ENCODE measurements at regions not wholly inside any gene's neighbourhood (a gene's known extent, or its start where the extent isn't known, plus 50 kb on each side); places are given as distances from the start of the nearest gene placed in this dataset.

DNA sequence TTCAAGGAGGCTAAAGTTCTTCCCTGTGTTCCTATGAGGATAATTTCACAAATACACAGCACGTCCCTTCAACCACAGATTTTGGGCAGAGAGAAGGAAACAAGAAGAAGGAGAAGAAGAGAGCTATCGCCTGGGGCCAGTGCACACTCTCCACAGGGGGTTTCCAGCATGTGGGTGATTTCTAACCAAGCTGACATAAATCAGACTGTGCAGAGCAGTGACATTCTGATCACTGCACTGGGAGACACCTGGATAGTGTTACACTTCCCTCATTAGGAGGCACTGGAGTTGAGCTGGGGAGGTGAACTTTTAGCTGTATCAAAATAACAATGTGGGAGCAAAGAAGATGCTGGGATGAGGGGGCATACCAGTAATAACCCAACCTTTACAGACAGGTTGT, 71.8 kb upstream of the CENPW start:
- DNase-seq (ENCODE audit: low read depth): no peak
- H3K4me3 ChIP-seq (ENCODE audit: low read depth, low read length): no peak overlapping the region
- TF ChIP-seq POLR2A (IDR thresholded peaks at IDR 0.05; ENCODE audit: extremely low read depth, insufficient read length) (no peak), MYC (IDR thresholded peaks at IDR 0.05; ENCODE audit: low read depth, low read length) (no peak)
- TF ChIP-seq, protein P1, sequence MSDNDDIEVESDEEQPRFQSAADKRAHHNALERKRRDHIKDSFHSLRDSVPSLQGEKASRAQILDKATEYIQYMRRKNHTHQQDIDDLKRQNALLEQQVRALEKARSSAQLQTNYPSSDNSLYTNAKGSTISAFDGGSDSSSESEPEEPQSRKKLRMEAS (IDR thresholded peaks at IDR 0.05; ENCODE audit: low read depth, low read length): no peak
- TF ChIP-seq, protein P2, sequence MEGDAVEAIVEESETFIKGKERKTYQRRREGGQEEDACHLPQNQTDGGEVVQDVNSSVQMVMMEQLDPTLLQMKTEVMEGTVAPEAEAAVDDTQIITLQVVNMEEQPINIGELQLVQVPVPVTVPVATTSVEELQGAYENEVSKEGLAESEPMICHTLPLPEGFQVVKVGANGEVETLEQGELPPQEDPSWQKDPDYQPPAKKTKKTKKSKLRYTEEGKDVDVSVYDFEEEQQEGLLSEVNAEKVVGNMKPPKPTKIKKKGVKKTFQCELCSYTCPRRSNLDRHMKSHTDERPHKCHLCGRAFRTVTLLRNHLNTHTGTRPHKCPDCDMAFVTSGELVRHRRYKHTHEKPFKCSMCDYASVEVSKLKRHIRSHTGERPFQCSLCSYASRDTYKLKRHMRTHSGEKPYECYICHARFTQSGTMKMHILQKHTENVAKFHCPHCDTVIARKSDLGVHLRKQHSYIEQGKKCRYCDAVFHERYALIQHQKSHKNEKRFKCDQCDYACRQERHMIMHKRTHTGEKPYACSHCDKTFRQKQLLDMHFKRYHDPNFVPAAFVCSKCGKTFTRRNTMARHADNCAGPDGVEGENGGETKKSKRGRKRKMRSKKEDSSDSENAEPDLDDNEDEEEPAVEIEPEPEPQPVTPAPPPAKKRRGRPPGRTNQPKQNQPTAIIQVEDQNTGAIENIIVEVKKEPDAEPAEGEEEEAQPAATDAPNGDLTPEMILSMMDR (IDR thresholded peaks at IDR 0.05; ENCODE audit: low read depth, low read length): no peak

DNA sequence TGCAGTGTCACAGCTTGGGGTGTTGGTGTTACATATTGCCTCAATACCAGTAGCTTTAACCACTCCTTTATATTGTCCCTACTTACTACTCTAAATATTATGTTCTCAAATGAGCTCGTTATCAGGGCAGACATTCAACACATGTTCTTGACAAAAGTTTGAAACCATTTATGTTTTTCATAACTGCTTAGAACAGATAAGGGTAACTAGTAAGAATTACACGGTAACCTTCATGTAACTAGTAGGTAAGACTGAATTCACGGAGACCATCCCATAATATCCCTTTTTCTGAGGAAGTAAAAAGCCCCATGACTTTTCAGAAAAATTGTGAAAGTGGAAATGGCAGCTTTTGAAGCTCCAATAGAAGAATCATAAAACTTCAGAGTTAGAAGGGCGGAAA, 59.6 kb upstream of the CENPW start:
- TF ChIP-seq, protein P2 (IDR thresholded peaks at IDR 0.05; ENCODE audit: low read depth, low read length): no peak
- TF ChIP-seq MYC (IDR thresholded peaks at IDR 0.05; ENCODE audit: low read depth, low read length): no peak
- TF ChIP-seq, protein P1 (IDR thresholded peaks at IDR 0.05; ENCODE audit: low read depth, low read length): no peak
- no peak for TF ChIP-seq POLR2A (IDR thresholded peaks at IDR 0.05; ENCODE audit: extremely low read depth, insufficient read length)

DNA sequence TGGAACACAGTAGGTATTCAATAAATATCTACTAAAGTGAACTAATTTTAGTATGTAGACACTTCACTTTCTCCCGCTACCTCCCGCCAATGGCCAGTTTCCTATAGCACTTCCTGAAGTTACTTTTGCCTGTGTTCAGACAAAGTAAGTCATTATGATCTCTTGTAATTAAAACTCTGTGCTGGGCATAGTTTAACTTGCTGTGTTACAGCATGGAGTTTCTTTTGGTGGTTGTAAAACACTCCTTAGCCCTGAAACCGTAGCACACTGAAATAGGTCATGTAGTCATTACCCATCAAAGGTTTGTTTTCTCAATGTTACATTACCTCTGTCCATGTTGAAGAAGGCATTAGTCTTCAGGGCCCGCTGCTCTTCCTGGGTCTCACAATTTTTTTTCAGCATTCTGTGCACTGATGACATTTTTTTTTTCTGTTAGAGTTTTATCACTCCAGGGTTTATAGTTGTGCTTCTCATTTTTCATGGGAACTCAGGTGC, 54.0 kb upstream of the CENPW start:
- TF ChIP-seq, protein P2 (IDR thresholded peaks at IDR 0.05; ENCODE audit: low read depth, low read length): no peak
- TF ChIP-seq POLR2A (IDR thresholded peaks at IDR 0.05; ENCODE audit: extremely low read depth, insufficient read length): no peak
- TF ChIP-seq, protein P1 (IDR thresholded peaks at IDR 0.05; ENCODE audit: low read depth, low read length): no peak
- TF ChIP-seq MYC (IDR thresholded peaks at IDR 0.05; ENCODE audit: low read depth, low read length): no peak
- no peak overlapping the region for H3K4me3 ChIP-seq (ENCODE audit: low read depth, low read length)
- DNase-seq (ENCODE audit: low read depth): no peak

More for the DNA sequence above, 59.6 kb upstream of the CENPW start:
- no peak for DNase-seq (ENCODE audit: low read depth)
- H3K4me3 ChIP-seq (ENCODE audit: low read depth, low read length): no peak overlapping the region
